Vagina (tissue), 2 donors: ENCODE measurements at regions not wholly inside any gene's neighbourhood (a gene's known extent, or its start where the extent isn't known, plus 50 kb on each side); places are given as distances from the start of the nearest gene placed in this dataset.

Source experiments
- DNase-seq, 2 donors: peaks; one replicate each; pipeline ENCODE4 v3.0.0-alpha.2; 2017; ENCODE audit errors: extremely low spot score in 2 of 2
- H3K27ac ChIP-seq: fragments of 200-600 bp; sonication (generic); one replicate; pipeline ENCODE4 v1.5.1; 2019
- H3K27me3 ChIP-seq: fragments of 200-600 bp; sonication (generic); one replicate; pipeline ENCODE4 v1.5.1; 2019
- H3K36me3 ChIP-seq, 2 donors: fragments of 200-600 bp; sonication (generic); one replicate each; pipeline ENCODE4 v1.5.1; 2017 to 2019
- H3K4me1 ChIP-seq: fragments of 200-600 bp; sonication (generic); one replicate; pipeline ENCODE4 v1.5.1; 2019
- H3K4me3 ChIP-seq, 2 donors: fragments of 200-600 bp; sonication (generic); 1 replicate in 1 of 2; 2 replicates in 1 of 2; pipeline ENCODE4 v1.5.1; 2016 to 2019
- H3K9me3 ChIP-seq: fragments of 200-600 bp; sonication (generic); one replicate; pipeline ENCODE4 v1.5.1; 2019
- POLR2A ChIP-seq, 2 donors: fragments of 450-650 bp; IDR thresholded peaks; one replicate each; pipeline ENCODE4 v1.6.1; 2017; ENCODE audit warnings: antibody characterized with exemption in 2 of 2, mild to moderate bottlenecking in 2 of 2, moderate library complexity in 2 of 2
- POLR2AphosphoS5 ChIP-seq, 2 donors: sonication (generic); formaldehyde crosslinking; IDR thresholded peaks; one replicate each; pipeline ENCODE4 v1.9.0; 2017; ENCODE audit warnings: antibody characterized with exemption in 2 of 2, mild to moderate bottlenecking in 2 of 2, low read depth in 1 of 2; ENCODE audit not compliant: insufficient read depth in 1 of 2
- intact Hi-C: fragments of 100-400 bp; cut with DNase I; formaldehyde crosslinking; loops from one replicate; pipeline ENCODE4 v1.15.1; 2023
- TF ChIP-seq, protein P1 (sequence below), 3 experiments: fragments of 450-650 bp in 2 of 3; fragments of 200-600 bp in 1 of 3; sonication (generic) in 1 of 3; IDR thresholded peaks; one replicate each; pipeline ENCODE4 v1.5.1; 2017 to 2019; ENCODE audit warnings: antibody characterized with exemption in 3 of 3, mild to moderate bottlenecking in 2 of 3, moderate library complexity in 2 of 3

DNA sequence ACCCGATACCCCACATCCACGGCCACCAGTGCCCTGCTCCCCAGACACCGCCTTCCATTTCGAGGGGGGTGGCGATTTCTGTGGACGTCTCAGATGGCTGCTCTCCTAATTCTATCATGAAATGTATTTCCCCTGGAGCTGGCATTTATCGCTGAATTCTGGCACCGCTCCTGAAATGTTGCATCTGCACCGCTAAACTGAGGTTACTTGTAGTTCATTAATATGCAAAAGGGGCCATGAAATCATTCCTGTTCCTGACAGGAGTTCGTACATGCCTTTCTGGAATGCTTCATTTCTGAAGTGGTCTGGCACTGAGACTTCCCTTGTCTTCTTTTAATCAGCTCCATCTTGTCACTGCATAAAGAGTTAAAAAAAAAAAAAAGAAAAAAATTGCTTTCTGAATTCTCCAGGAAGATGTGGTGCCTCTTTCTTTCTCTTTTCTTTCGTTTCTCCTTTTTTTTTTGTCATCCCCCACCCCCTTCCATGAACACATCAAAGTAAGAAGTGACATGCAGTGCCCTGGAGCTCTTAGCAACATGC lies 97.7 kb upstream of the SMARCA2 start:
- intact Hi-C loops = no loop called here
- H3K27ac ChIP-seq = no peak overlapping the region
- H3K4me1 ChIP-seq = no peaks in the 10 kb centered on the region
- TF ChIP-seq, protein P1, sequence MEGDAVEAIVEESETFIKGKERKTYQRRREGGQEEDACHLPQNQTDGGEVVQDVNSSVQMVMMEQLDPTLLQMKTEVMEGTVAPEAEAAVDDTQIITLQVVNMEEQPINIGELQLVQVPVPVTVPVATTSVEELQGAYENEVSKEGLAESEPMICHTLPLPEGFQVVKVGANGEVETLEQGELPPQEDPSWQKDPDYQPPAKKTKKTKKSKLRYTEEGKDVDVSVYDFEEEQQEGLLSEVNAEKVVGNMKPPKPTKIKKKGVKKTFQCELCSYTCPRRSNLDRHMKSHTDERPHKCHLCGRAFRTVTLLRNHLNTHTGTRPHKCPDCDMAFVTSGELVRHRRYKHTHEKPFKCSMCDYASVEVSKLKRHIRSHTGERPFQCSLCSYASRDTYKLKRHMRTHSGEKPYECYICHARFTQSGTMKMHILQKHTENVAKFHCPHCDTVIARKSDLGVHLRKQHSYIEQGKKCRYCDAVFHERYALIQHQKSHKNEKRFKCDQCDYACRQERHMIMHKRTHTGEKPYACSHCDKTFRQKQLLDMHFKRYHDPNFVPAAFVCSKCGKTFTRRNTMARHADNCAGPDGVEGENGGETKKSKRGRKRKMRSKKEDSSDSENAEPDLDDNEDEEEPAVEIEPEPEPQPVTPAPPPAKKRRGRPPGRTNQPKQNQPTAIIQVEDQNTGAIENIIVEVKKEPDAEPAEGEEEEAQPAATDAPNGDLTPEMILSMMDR (IDR thresholded peaks at IDR 0.05) = no peak
- no peak for TF ChIP-seq POLR2A (IDR thresholded peaks at IDR 0.05)
- no peak for TF ChIP-seq POLR2AphosphoS5 (IDR thresholded peaks at IDR 0.05; ENCODE audit: insufficient read depth in 1 of 2, low read depth in 1 of 2)
- no peak for DNase-seq
- H3K27me3 ChIP-seq = no peaks in the 10 kb centered on the region
- no peaks in the 10 kb centered on the region for H3K9me3 ChIP-seq
- no peaks in the 10 kb centered on the region for H3K36me3 ChIP-seq
- H3K4me3 ChIP-seq = no peak overlapping the region

DNA sequence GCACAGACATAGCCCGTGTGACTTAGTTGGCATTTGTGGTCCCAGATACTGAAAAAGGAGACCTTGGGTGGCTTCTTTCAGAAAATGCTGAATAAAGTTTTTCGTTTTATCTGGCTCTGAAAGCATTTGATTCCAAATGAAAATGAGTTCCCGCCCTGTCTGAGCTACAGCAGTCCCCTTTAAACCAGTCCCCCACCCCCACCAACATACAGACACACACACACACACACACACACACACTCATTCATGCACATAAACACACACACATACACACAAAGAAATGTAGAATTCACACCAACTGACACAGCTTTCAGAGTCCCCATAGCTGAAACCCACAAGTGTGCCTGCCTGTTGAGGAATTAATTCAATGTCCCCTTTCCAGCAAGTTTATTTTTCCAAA lies 97.0 kb upstream of the SMARCA2 start:
- DNase-seq = no peak
- H3K27ac ChIP-seq = no peak overlapping the region
- H3K4me3 ChIP-seq = no peak overlapping the region
- intact Hi-C loops = no loop called here
- H3K4me1 ChIP-seq = no peaks in the 10 kb centered on the region
- no peaks in the 10 kb centered on the region for H3K27me3 ChIP-seq
- H3K36me3 ChIP-seq = no peaks in the 10 kb centered on the region
- no peaks in the 10 kb centered on the region for H3K9me3 ChIP-seq
- TF ChIP-seq POLR2AphosphoS5 (IDR thresholded peaks at IDR 0.05; ENCODE audit: insufficient read depth in 1 of 2, low read depth in 1 of 2) (no peak), POLR2A (IDR thresholded peaks at IDR 0.05) (no peak)
- TF ChIP-seq, protein P1 (IDR thresholded peaks at IDR 0.05) = no peak

DNA sequence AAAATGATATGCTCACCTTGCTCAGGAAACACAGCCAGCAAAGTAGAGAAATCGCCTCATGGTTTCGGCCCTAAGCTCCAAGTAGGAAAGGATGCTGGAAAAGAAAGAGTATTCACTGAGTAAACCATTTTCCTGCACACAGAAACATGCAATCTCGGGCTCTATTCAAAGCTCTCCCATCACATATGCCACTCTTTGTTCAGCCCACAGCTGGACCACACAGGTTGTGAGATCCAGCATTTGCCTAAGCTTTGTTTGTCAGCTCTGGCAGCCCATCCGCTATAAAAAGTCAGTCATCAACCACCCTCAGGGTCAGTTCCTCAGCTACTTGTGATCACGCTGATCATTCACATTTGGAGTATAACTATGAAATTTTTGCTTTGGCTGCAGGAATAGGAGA lies 96.5 kb upstream of the SMARCA2 start:
- Histone ChIP-seq H3K36me3 (no peaks in the 10 kb centered on the region), H3K4me1 (no peaks in the 10 kb centered on the region), H3K27me3 (no peaks in the 10 kb centered on the region), H3K4me3 (no peak overlapping the region), H3K9me3 (no peaks in the 10 kb centered on the region), H3K27ac (no peak overlapping the region)
- intact Hi-C loops = no loop called here
- TF ChIP-seq, protein P1 (IDR thresholded peaks at IDR 0.05) = no peak
- TF ChIP-seq POLR2AphosphoS5 (IDR thresholded peaks at IDR 0.05; ENCODE audit: insufficient read depth in 1 of 2, low read depth in 1 of 2) = no peak
- TF ChIP-seq POLR2A (IDR thresholded peaks at IDR 0.05) = no peak
- no peak for DNase-seq

DNA sequence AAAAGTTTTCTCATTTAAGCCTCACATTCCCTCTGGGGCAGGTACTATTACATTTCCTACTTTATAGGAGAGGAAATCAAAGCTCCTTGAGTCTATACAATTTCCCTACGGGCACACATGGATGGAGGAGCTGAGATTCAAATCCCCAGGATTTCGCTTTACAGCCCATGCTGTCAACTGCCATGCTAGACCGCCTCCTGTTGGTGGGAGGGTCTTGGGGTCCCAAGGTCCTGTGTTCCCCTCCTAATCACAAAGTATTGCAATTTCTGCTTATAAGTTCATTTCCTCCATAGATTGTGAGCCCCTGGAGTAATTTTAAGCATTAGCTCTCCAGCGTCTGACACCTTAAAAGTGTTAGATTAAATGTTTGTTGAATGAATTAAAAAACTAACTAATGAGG lies 95.9 kb upstream of the SMARCA2 start:
- no peak for DNase-seq

DNA sequence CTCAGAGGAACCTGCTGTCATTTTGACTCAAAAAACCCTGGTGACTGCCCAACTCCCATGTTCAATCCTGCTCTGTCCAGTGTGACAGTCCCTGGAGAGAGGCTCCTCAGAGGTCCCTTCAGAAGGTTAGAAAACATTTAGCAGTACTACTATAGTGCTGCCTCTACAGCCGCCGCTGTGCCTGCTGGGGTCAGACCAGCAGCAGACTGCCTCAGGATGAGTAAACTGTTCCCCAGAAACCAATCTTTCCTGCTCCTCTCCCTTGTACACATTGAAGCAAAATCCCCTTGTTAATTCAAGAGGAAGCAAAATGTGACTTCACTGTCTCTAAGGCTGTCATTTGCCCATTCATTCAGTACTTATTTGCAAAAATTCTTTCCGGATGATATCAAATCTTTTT lies 94.8 kb upstream of the SMARCA2 start:
- Histone ChIP-seq H3K9me3 (no peaks in the 10 kb centered on the region), H3K4me3 (no peak overlapping the region), H3K36me3 (no peaks in the 10 kb centered on the region), H3K27ac (no peak overlapping the region), H3K4me1 (no peaks in the 10 kb centered on the region), H3K27me3 (no peaks in the 10 kb centered on the region)
- TF ChIP-seq POLR2AphosphoS5 (IDR thresholded peaks at IDR 0.05; ENCODE audit: insufficient read depth in 1 of 2, low read depth in 1 of 2) = no peak
- DNase-seq = no peak
- intact Hi-C loops = no loop called here

More for the DNA sequence above, 95.9 kb upstream of the SMARCA2 start:
- Histone ChIP-seq H3K9me3 (no peaks in the 10 kb centered on the region), H3K4me3 (no peak overlapping the region), H3K36me3 (no peaks in the 10 kb centered on the region), H3K27ac (no peak overlapping the region), H3K27me3 (no peaks in the 10 kb centered on the region), H3K4me1 (no peaks in the 10 kb centered on the region)
- intact Hi-C loops = no loop called here
- TF ChIP-seq, protein P1 (IDR thresholded peaks at IDR 0.05) = no peak
- TF ChIP-seq POLR2AphosphoS5 (IDR thresholded peaks at IDR 0.05; ENCODE audit: insufficient read depth in 1 of 2, low read depth in 1 of 2) (no peak), POLR2A (IDR thresholded peaks at IDR 0.05) (no peak)
